ENCODE measurements at regions not wholly inside any gene's neighbourhood (a gene's known extent, or its start where the extent isn't known, plus 50 kb on each side); places are given as distances from the start of the nearest gene placed in this dataset.
"Not testable (repeated sequence)": the region's sequence is repeated elsewhere in the genome, so short reads cannot be mapped to it uniquely, and the experiment has no call there.

DNA sequence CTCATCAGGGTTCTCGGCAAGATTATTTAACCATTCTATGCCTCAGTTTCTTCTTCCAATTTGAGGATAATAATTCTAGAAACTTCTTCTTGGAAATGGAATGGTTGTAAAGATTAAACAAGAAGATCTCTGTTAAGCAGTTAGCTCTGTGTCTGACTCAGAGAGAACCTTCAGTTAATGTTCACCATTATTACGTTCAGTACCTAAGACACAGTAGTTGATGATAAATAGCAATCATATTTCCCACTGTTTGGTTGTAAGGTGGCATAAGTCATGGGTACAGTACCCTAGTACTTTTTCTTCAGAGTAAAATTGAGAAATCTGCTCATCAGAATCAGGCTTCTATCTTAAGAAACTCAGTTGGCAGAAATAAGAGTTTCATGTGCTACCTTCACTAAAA, 366.5 kb upstream of the BOD1L1 start:
- H3K4me2 ChIP-seq, result no peak overlapping the region
- H2AFZ ChIP-seq, result no peak overlapping the region
- POLR2A ChIA-PET (ENCODE audit: unreplicated experiment), result no interaction called here
- no peaks in the 10 kb centered on the region for H3K79me2 ChIP-seq (ENCODE audit: low read depth)
- no peak overlapping the region for H3K4me3 ChIP-seq
- H3F3A ChIP-seq (ENCODE audit: insufficient read depth, low read depth), result peaks cover 12% of the 10 kb centered on the region; the same call in 1 of the 2 replicates
- no peaks in the 10 kb centered on the region for H4K20me1 ChIP-seq (ENCODE audit: insufficient read depth)
- H3K9me2 ChIP-seq (ENCODE audit: insufficient read depth), result no peaks in the 10 kb centered on the region
- no peaks in the 10 kb centered on the region for H3K27me3 ChIP-seq (ENCODE audit: insufficient read depth, low read depth)
- no TSS peak for BruUV-seq (replicated peaks)
- no peak for DNase-seq
- intact Hi-C loops (cut with micrococcal nuclease; ENCODE audit: unreplicated experiment), result no loop called here
- H3K27ac ChIP-seq, result no peak overlapping the region
- CTCF ChIA-PET, result no interaction called here
- peaks cover 23% of the 10 kb centered on the region for H3K4me1 ChIP-seq (replicated peaks; ENCODE audit: insufficient read depth)
- no peaks in the 10 kb centered on the region for H3K36me3 ChIP-seq (ENCODE audit: low read depth)
- H3K9me3 ChIP-seq (ENCODE audit: insufficient read depth, low read depth), result no peaks in the 10 kb centered on the region
- TF ChIP-seq, protein P1, sequence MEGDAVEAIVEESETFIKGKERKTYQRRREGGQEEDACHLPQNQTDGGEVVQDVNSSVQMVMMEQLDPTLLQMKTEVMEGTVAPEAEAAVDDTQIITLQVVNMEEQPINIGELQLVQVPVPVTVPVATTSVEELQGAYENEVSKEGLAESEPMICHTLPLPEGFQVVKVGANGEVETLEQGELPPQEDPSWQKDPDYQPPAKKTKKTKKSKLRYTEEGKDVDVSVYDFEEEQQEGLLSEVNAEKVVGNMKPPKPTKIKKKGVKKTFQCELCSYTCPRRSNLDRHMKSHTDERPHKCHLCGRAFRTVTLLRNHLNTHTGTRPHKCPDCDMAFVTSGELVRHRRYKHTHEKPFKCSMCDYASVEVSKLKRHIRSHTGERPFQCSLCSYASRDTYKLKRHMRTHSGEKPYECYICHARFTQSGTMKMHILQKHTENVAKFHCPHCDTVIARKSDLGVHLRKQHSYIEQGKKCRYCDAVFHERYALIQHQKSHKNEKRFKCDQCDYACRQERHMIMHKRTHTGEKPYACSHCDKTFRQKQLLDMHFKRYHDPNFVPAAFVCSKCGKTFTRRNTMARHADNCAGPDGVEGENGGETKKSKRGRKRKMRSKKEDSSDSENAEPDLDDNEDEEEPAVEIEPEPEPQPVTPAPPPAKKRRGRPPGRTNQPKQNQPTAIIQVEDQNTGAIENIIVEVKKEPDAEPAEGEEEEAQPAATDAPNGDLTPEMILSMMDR (conservative IDR thresholded peaks at IDR 0.05), result no peak
- no peak for TF ChIP-seq EZH2 (IDR thresholded peaks at IDR 0.05; ENCODE audit: low read depth)

DNA sequence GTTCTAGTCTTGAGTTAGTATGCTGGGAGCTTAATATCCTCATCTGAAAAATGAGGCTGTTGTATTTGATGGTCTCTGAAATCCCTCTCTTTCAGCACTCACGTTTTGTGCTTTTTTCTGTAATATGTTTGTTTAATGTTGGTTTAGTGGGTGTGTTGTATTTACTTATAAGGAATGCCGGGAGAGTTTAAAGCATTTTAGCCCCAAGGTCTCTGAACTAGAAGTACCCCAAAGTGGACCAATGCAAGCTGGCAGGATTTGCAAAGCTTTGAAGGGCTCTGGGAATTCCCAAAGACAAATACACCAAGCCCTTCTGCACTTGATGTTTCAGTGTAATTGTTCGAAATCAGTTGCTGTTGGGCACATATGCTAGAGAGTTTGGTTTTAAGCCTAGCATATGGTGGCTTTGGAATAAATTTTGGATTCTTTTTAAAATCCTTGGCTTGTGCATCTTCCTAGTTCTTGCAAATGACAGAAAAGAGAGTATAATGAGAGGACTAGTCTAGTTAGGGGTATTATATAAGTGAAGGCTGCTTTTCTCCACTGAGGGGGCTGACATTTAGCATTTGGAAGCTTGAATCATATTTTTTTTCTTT, 371.4 kb upstream of the BOD1L1 start:
- no peak for TF ChIP-seq EZH2 (IDR thresholded peaks at IDR 0.05; ENCODE audit: low read depth)
- TF ChIP-seq, protein P1 (conservative IDR thresholded peaks at IDR 0.05), result no peak
- Histone ChIP-seq H3K4me3 (no peak overlapping the region), H2AFZ (no peak overlapping the region), H3K9me3 (ENCODE audit: insufficient read depth, low read depth) (no peaks in the 10 kb centered on the region; the same call in 1 of the 2 replicates), H3K27ac (no peak overlapping the region), H3K27me3 (ENCODE audit: insufficient read depth, low read depth) (no peaks in the 10 kb centered on the region), H3K4me1 (replicated peaks; ENCODE audit: insufficient read depth) (no peaks in the 10 kb centered on the region), H3F3A (ENCODE audit: insufficient read depth, low read depth) (no peaks in the 10 kb centered on the region), H3K36me3 (ENCODE audit: low read depth) (no peaks in the 10 kb centered on the region), H3K4me2 (no peak overlapping the region), H3K79me2 (ENCODE audit: low read depth) (no peaks in the 10 kb centered on the region), H3K9me2 (ENCODE audit: insufficient read depth) (no peaks in the 10 kb centered on the region), H4K20me1 (ENCODE audit: insufficient read depth) (no peaks in the 10 kb centered on the region)
- DNase-seq, result no peak
- ChIA-PET CTCF (no interaction called here), POLR2A (ENCODE audit: unreplicated experiment) (no interaction called here)
- intact Hi-C loops (cut with micrococcal nuclease; ENCODE audit: unreplicated experiment), result no loop called here
- no TSS peak for BruUV-seq (replicated peaks)

DNA sequence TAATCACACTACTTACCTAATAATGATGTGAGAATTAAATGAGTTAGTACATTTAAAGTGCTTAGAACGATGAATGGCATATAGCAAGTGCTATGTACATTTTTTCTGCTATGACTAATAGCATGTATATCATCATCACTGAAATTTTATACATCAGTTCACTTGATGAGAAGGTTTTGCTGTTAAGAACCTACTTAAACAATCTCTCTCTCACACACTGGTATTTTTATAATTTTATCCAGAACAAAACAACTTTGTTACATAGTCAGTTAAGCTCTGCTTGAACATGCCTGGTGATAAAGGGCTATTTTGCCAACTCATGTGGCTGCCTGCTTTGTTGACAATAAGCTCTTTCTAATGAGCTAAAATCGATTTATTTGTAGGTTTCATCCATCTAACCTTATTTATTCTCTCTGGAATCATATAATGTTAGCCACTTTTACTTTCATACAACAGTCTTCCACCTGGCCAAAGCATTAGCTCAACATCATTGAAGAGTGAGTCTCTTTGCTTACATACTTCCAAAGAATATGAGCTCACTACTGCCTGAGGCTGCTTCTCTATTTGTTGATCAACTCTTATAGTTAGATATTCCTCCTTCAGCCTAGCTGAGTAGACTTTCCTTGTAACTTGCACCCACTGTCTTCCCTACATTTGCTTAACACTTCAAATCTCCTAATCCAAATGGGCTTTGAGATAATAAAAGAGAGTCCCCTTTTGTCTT, 372.7 kb upstream of the BOD1L1 start:
- BruUV-seq (replicated peaks), result no TSS peak
- POLR2A ChIA-PET (ENCODE audit: unreplicated experiment), result interaction anchor here (0.5 kb wide), 1 partner anchor 200 kb away, joined by 4 read pairs; no protein-coding TSS in a partner anchor
- Histone ChIP-seq H3K9me2 (ENCODE audit: insufficient read depth) (no peaks in the 10 kb centered on the region), H3K79me2 (ENCODE audit: low read depth) (no peaks in the 10 kb centered on the region), H3K4me1 (replicated peaks; ENCODE audit: insufficient read depth) (no peaks in the 10 kb centered on the region), H3K4me2 (no peak overlapping the region), H3K27ac (no peak overlapping the region), H3K9me3 (ENCODE audit: insufficient read depth, low read depth) (no peaks in the 10 kb centered on the region; the same call in 1 of the 2 replicates), H4K20me1 (ENCODE audit: insufficient read depth) (no peaks in the 10 kb centered on the region), H3K4me3 (no peak overlapping the region), H3K36me3 (ENCODE audit: low read depth) (no peaks in the 10 kb centered on the region), H3K27me3 (ENCODE audit: insufficient read depth, low read depth) (no peaks in the 10 kb centered on the region), H3F3A (ENCODE audit: insufficient read depth, low read depth) (no peaks in the 10 kb centered on the region), H2AFZ (no peak overlapping the region)
- intact Hi-C loops (cut with micrococcal nuclease; ENCODE audit: unreplicated experiment), result no loop called here
- TF ChIP-seq, protein P1 (conservative IDR thresholded peaks at IDR 0.05), result no peak
- TF ChIP-seq EZH2 (IDR thresholded peaks at IDR 0.05; ENCODE audit: low read depth), result no peak
- CTCF ChIA-PET, result interaction anchor here (0.6 kb wide), 1 partner anchor 645 kb away, joined by 3 read pairs; no protein-coding TSS in a partner anchor
- DNase-seq, result no peak

DNA sequence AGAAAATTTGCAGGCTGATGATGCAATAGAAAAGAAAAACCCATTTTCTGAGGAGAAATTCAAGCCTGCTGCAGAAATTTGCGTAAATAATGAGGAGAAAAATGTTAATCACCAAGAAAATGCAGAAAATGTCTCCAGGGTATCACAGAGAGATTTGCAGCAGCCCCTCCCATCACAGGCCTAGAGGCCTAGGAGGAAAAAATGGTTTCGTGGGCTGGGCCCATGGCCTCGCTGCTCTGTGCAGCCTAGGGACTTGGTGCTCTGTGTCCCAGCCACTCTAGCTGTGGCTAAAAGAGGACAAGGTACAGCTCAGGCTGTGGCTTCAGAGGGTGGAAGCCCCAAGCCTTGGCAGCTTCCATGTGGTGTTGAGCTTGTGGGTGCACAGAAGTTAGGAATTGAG, 374.8 kb upstream of the BOD1L1 start:
- H3K4me2 ChIP-seq; H3K9me2 ChIP-seq (ENCODE audit: insufficient read depth); H3K4me1 ChIP-seq (replicated peaks; ENCODE audit: insufficient read depth); H3K4me3 ChIP-seq; intact Hi-C loops (cut with micrococcal nuclease; ENCODE audit: unreplicated experiment); BruUV-seq (replicated peaks); CTCF ChIA-PET; POLR2A ChIA-PET (ENCODE audit: unreplicated experiment); H3F3A ChIP-seq (ENCODE audit: insufficient read depth, low read depth); H3K79me2 ChIP-seq (ENCODE audit: low read depth); H3K27ac ChIP-seq; H3K9me3 ChIP-seq (ENCODE audit: insufficient read depth, low read depth); H3K36me3 ChIP-seq (ENCODE audit: low read depth); DNase-seq; H2AFZ ChIP-seq; H4K20me1 ChIP-seq (ENCODE audit: insufficient read depth); H3K27me3 ChIP-seq (ENCODE audit: insufficient read depth, low read depth): not testable (repeated sequence)
